Heart right ventricle (tissue), 16 donors: ENCODE measurements at regions not wholly inside any gene's neighbourhood (a gene's known extent, or its start where the extent isn't known, plus 50 kb on each side); places are given as distances from the start of the nearest gene placed in this dataset.
A peak's percentile ranks its signal among the peaks of the same experiment; 100 is the strongest.

ENCODE experiments used
- ATAC-seq, 8 donors: fragments of 200-7000 bp; cut with Tn5 transposase; one replicate each; pipeline ENCODE4 v1.9.1; 2020; ENCODE audit warnings: mild to moderate bottlenecking in 8 of 8, moderate library complexity in 8 of 8, moderate number of reproducible peaks in 1 of 8
- DNase-seq, 2 donors: peaks; one replicate each; pipeline ENCODE4 v3.0.0-alpha.2; 2020
- H3K27ac ChIP-seq, 10 donors: fragments of 200-600 bp; sonication (generic) in 2 of 10; one replicate each; pipeline versions ENCODE4 v1.5.0 to v1.8.0; 2020 to 2022; ENCODE audit warnings: mild to moderate bottlenecking in 3 of 10
- H3K27me3 ChIP-seq, 7 donors: fragments of 200-600 bp; one replicate each; pipeline ENCODE4 v1.8.0; 2021 to 2022; ENCODE audit warnings: mild to moderate bottlenecking in 2 of 7
- H3K36me3 ChIP-seq, 9 donors: fragments of 200-600 bp; sonication (generic) in 1 of 9; one replicate each; pipeline versions ENCODE4 v1.5.0 to v1.8.0; 2020 to 2022; ENCODE audit warnings: mild to moderate bottlenecking in 2 of 9
- H3K4me1 ChIP-seq, 9 donors: fragments of 200-600 bp; sonication (generic) in 1 of 9; one replicate each; pipeline versions ENCODE4 v1.5.0 to v1.8.0; 2020 to 2022; ENCODE audit warnings: mild to moderate bottlenecking in 4 of 9
- H3K4me3 ChIP-seq, 10 donors: fragments of 200-600 bp; sonication (generic) in 2 of 10; one replicate each; pipeline versions ENCODE4 v1.5.0 to v1.8.0; 2020 to 2022; ENCODE audit warnings: mild to moderate bottlenecking in 7 of 10, moderate library complexity in 2 of 10
- H3K9me3 ChIP-seq, 11 donors: fragments of 200-600 bp in 10 of 11; sonication (generic) in 2 of 11; one replicate each; pipeline versions ENCODE4 v1.5.0 to v1.8.0; 2013 to 2022; ENCODE audit warnings: mild to moderate bottlenecking in 2 of 11, control low read depth in 1 of 11, moderate library complexity in 1 of 11
- WGBS, 2 donors: extraction: QIAGEN DNeasy Blood & Tissue Kit; methylation state at CpG; one replicate each; pipeline ENCODE4 v1.1.7; 2013; ENCODE audit warnings: inconsistent platforms in 1 of 2; 5-methylcytosine and 5-hydroxymethylcytosine counted together
- intact Hi-C, 10 donors: fragments of 100-400 bp; cut with DNase I; formaldehyde crosslinking; loops; one replicate each; pipeline versions ENCODE4 v1.11.1 to v1.14.2; 2022
- TF ChIP-seq, protein P1 (sequence below), 9 donors: fragments of 200-600 bp; sonication (generic) in 2 of 9; IDR thresholded peaks; one replicate each; pipeline versions ENCODE4 v1.5.0 to v1.8.0; 2021 to 2022; ENCODE audit warnings: antibody characterized with exemption in 9 of 9, mild to moderate bottlenecking in 5 of 9, moderate library complexity in 1 of 9
- donor health status: Arrhythmogenic right ventricular cardiomyopathy.
- donor health status: ischemic (EF 13 %, LVEDD 7.1; RV severe dilation, severe dysfunction).
- donor health status: healthy with polysubstance abuse.
- donor health status: DM: no; HTN: yes; CAD: no.
- donor health status: DM: no; HTN: no; CAD: no.
- donor health status: ischemic (EF 25% LVEDD 6.9; RV normal size, moderate dysfunction).
- donor health status: ischemic (EF 25% LVEDD 5.7; RV mildly dilated, moderate dysfunction).
- donor health status: healthy.
- donor health status: DM: yes; HTN: yes; CAD: no.
- donor health status: Ischemic cardiomyopathy.
- donor health status: ischemic (EF 35%, LVEDD 5.7; RV mildly dilated, moderate dysfunction).
- donor health status: nonischemic (EF 11% LVEDD 7.7; RV severe dilation, severe dysfunction).
- donor health status: DM: yes; HTN: yes; CAD: no.
- donor health status: PGD.
- donor health status: ischemic (EF 29% LVEDD 5.4; RV normal size, mild dysfunction).
- donor health status: nonischemic (EF 23%, LVEDD 6.1; RV moderate dilation, normal function).

GRCh38 chr1:59143133-59143487 lies 153.8 kb upstream of the FGGY start:
- no peaks in the 10 kb centered on the region for H3K9me3 ChIP-seq
- DNase-seq, result no peak
- peak in 6 of 8 donors; percentile 18 to 49 (median 33) for ATAC-seq
- H3K36me3 ChIP-seq, result no peaks in the 10 kb centered on the region
- H3K27me3 ChIP-seq, result no peaks in the 10 kb centered on the region
- 14 to 33% methylated on average over 2 of the region's 2 CpGs for WGBS, 2 donors
- peak overlapping the region in 8 of 10 donors; percentile 15 to 86 (median 82) for H3K27ac ChIP-seq
- H3K4me3 ChIP-seq, result no peak overlapping the region
- TF ChIP-seq, protein P1, sequence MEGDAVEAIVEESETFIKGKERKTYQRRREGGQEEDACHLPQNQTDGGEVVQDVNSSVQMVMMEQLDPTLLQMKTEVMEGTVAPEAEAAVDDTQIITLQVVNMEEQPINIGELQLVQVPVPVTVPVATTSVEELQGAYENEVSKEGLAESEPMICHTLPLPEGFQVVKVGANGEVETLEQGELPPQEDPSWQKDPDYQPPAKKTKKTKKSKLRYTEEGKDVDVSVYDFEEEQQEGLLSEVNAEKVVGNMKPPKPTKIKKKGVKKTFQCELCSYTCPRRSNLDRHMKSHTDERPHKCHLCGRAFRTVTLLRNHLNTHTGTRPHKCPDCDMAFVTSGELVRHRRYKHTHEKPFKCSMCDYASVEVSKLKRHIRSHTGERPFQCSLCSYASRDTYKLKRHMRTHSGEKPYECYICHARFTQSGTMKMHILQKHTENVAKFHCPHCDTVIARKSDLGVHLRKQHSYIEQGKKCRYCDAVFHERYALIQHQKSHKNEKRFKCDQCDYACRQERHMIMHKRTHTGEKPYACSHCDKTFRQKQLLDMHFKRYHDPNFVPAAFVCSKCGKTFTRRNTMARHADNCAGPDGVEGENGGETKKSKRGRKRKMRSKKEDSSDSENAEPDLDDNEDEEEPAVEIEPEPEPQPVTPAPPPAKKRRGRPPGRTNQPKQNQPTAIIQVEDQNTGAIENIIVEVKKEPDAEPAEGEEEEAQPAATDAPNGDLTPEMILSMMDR (IDR thresholded peaks at IDR 0.05), result no peak
- H3K4me1 ChIP-seq, result peaks cover 5 to 74% (median 64%) of the 10 kb centered on the region in 9 donors
- intact Hi-C loops, result loop anchor here in 9 of 10 donors (2.0 to 10.0 kb wide), 15 partner anchors 81 to 554 kb away; partner anchors contain the start of genes JUN (in 6 of the 9) and FGGY (in 3 of the 9)

GRCh38 chr1:59143811-59144210 lies 153.1 kb upstream of the FGGY start:
- Histone ChIP-seq H3K9me3 (no peaks in the 10 kb centered on the region), H3K4me1 (peaks cover 5 to 67% (median 57%) of the 10 kb centered on the region in 9 donors), H3K36me3 (no peaks in the 10 kb centered on the region), H3K27me3 (no peaks in the 10 kb centered on the region), H3K27ac (peak overlapping the region in 7 of 10 donors; percentile 35 to 84 (median 82)), H3K4me3 (no peak overlapping the region)
- ATAC-seq (no peak), DNase-seq (no peak)
- intact Hi-C loops, result loop anchor here in 9 of 10 donors (2.0 to 10.0 kb wide), 15 partner anchors 82 to 553 kb away; partner anchors contain the start of genes JUN (in 6 of the 9) and FGGY (in 3 of the 9)
- TF ChIP-seq, protein P1 (IDR thresholded peaks at IDR 0.05), result no peak
- WGBS, 2 donors, result 51 to 57% methylated on average over 2 of the region's 2 CpGs

DNA sequence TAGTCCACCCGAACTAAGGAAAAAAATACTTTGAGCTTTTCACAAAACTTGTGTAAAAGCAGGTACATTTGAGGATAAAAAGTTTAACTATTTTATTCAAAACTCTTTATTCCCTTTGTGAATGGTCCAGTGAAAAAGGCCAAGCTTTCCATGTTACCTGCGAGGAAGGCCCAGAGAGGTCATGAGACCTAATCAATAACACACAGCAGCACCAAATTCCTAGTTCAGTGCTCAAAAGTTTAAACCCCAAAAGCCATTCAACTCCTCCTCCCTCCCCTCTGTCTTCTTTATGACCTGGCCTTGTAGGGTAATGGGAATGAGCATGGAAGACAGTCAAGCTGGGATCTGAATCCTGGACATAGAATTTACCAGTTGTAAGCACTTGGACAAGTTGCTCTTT lies 151.9 kb upstream of the FGGY start:
- Histone ChIP-seq H3K4me3 (no peak overlapping the region), H3K27me3 (no peaks in the 10 kb centered on the region), H3K36me3 (no peaks in the 10 kb centered on the region), H3K9me3 (no peaks in the 10 kb centered on the region), H3K27ac (peak overlapping the region in 1 of 10 donors; percentile 67), H3K4me1 (peaks cover 5 to 59% (median 50%) of the 10 kb centered on the region in 9 donors)
- intact Hi-C loops, result loop anchor here (5.0 to 10.0 kb wide), 16 partner anchors 83 to 552 kb away; partner anchors contain the start of genes JUN (in 6 of the 10) and FGGY (in 4 of the 10)
- TF ChIP-seq, protein P1 (IDR thresholded peaks at IDR 0.05), result no peak
- DNase-seq (no peak), ATAC-seq (no peak)
- 97 to 98% methylated on average over 2 of the region's 2 CpGs for WGBS, 2 donors

DNA sequence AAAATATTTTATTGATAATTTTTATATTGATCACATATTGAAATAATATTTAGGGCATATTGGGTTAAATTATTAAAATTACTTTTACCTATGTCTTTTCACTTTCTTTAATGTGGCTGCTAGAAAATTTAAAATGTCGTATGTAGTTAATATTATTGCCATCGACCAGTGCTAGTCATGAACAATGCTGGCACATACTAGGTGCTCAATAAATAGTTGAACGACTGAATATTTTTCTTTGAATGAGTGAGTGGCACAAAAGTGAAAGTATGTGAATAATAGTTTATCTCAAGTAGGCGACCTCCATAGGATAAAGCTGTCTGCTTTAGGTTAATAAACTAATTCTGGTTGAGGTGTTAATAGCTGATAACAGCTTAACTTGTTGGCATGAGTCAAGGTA lies 150.8 kb upstream of the FGGY start:
- intact Hi-C loops, result loop anchor here in 9 of 10 donors (2.0 to 10.0 kb wide), 12 partner anchors 89 to 549 kb away; partner anchors contain the start of genes JUN (in 5 of the 9) and FGGY (in 2 of the 9)
- Histone ChIP-seq H3K36me3 (no peaks in the 10 kb centered on the region), H3K9me3 (no peaks in the 10 kb centered on the region), H3K27me3 (no peaks in the 10 kb centered on the region), H3K4me3 (peak overlapping the region in 7 of 10 donors; percentile 47 to 64 (median 62)), H3K27ac (peak overlapping the region in 6 of 10 donors; percentile 78 to 93 (median 85)), H3K4me1 (peaks cover 9 to 62% (median 51%) of the 10 kb centered on the region in 9 donors)
- TF ChIP-seq, protein P1 (IDR thresholded peaks at IDR 0.05), result no peak
- ATAC-seq (no peak), DNase-seq (no peak)
- WGBS, 2 donors, result 84 to 85% methylated on average over 4 of the region's 4 CpGs
